ENCODE measurements at regions not wholly inside any gene's neighbourhood (a gene's known extent, or its start where the extent isn't known, plus 50 kb on each side); places are given as distances from the start of the nearest gene placed in this dataset.

DNA sequence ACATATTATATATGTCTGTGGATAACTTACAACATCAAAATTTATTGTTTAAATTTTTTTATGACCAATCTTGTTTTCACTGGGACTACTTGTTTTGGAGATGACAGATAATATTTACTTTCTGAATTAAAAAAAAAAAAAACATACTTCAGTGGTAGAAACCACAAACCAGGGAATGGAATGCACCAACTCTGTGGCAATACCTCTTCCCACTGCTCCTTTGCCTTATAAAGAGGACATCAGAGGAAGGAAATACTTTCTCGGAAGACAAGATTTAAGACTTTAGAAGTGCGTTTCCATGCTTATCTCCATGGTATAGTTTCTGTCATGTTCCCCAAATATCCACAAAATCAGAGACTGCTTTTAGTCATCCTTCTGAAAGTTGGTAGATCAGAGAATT, 1241.1 kb upstream of the EYS start:
- dilution Hi-C loops (cut with MboI; ENCODE audit: extremely low pct_ligation_motif_present, low sequenced_read_pairs), result no loop called here
- FAIRE-seq, result no peak

More for the DNA sequence above, 1241.1 kb upstream of the EYS start:
- POLR2A ChIA-PET, result no interaction called here
- BruUV-seq (replicated peaks), result no TSS peak
- H3K36me3 ChIP-seq (ENCODE audit: control insufficient read depth in 2 of 2, extremely low read depth in 1 of 2, insufficient read depth in 2 of 2, low read length in 2 of 2), result no peaks in the 10 kb centered on the region
- H3K27ac ChIP-seq (ENCODE audit: insufficient read depth, low read depth, low read length), result no peak overlapping the region
- no peaks in the 10 kb centered on the region for H3K27me3 ChIP-seq (ENCODE audit: control insufficient read depth in 2 of 2, insufficient read depth in 2 of 2, low read length in 2 of 2)
- TF ChIP-seq JUN (IDR thresholded peaks at IDR 0.05; ENCODE audit: borderline replicate concordance, insufficient read depth, insufficient read length, low read depth), result no peak
- TF ChIP-seq MYC (IDR thresholded peaks at IDR 0.05; ENCODE audit: low read depth, low read length), result no peak
- TF ChIP-seq, protein P1, sequence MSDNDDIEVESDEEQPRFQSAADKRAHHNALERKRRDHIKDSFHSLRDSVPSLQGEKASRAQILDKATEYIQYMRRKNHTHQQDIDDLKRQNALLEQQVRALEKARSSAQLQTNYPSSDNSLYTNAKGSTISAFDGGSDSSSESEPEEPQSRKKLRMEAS (IDR thresholded peaks at IDR 0.05; ENCODE audit: insufficient read depth, insufficient read length), result no peak
- TF ChIP-seq EZH2 (IDR thresholded peaks at IDR 0.05; ENCODE audit: borderline replicate concordance, low read depth, low read length, severe bottlenecking), result no peak
- TF ChIP-seq GATA2 (IDR thresholded peaks at IDR 0.05; ENCODE audit: insufficient read depth, insufficient read length, low read depth, low read length), result no peak
- TF ChIP-seq POLR2AphosphoS5 (IDR thresholded peaks at IDR 0.05; ENCODE audit: insufficient read depth, low read depth, low read length), result no peak
- TF ChIP-seq POLR2A (IDR thresholded peaks at IDR 0.05; ENCODE audit: low read depth, low read length), result no peak
- TF ChIP-seq CTCF (IDR thresholded peaks at IDR 0.05; ENCODE audit: extremely low read depth in 1 of 2, insufficient read depth in 1 of 2, low read depth in 1 of 2, low read length in 2 of 2), result no peak
- no peak for TF ChIP-seq FOS (IDR thresholded peaks at IDR 0.05; ENCODE audit: borderline replicate concordance, insufficient read depth, low read length)
- H4K20me1 ChIP-seq (replicated peaks; ENCODE audit: control insufficient read depth, extremely low read depth, insufficient read depth, low read length), result no peaks in the 10 kb centered on the region
- no peaks in the 10 kb centered on the region for H3K4me1 ChIP-seq (ENCODE audit: control insufficient read depth, extremely low read depth, insufficient read depth, low read length)
- H3K9ac ChIP-seq (replicated peaks; ENCODE audit: extremely low read depth, insufficient read depth, low read length), result no peak overlapping the region
- H2AFZ ChIP-seq (ENCODE audit: low read depth, low read length), result no peak overlapping the region
- intact Hi-C loops (cut with micrococcal nuclease), result no loop called here
- no peak overlapping the region for H3K4me3 ChIP-seq (replicated peaks in 1 of 3; ENCODE audit: insufficient read depth in 1 of 3, low read depth in 1 of 3, low read length in 3 of 3)
- H3K9me3 ChIP-seq (replicated peaks; ENCODE audit: control insufficient read depth, insufficient read depth, low read length), result no peaks in the 10 kb centered on the region
- DNase-seq (ENCODE audit: low read depth, low spot score), result no peak
- no peaks in the 10 kb centered on the region for H3K9me1 ChIP-seq (replicated peaks; ENCODE audit: control insufficient read depth, extremely low read depth, insufficient read depth, low read length)
- CTCF ChIA-PET, result no interaction called here
- no peak overlapping the region for H3K4me2 ChIP-seq (ENCODE audit: insufficient read depth, low read length)
- no peaks in the 10 kb centered on the region for H3K79me2 ChIP-seq (ENCODE audit: control insufficient read depth, insufficient read depth, low read length)

All from endothelial cell of umbilical vein (primary cell).